ENCODE measurements at regions not wholly inside any gene's neighbourhood (a gene's known extent, or its start where the extent isn't known, plus 50 kb on each side); places are given as distances from the start of the nearest gene placed in this dataset.

DNA sequence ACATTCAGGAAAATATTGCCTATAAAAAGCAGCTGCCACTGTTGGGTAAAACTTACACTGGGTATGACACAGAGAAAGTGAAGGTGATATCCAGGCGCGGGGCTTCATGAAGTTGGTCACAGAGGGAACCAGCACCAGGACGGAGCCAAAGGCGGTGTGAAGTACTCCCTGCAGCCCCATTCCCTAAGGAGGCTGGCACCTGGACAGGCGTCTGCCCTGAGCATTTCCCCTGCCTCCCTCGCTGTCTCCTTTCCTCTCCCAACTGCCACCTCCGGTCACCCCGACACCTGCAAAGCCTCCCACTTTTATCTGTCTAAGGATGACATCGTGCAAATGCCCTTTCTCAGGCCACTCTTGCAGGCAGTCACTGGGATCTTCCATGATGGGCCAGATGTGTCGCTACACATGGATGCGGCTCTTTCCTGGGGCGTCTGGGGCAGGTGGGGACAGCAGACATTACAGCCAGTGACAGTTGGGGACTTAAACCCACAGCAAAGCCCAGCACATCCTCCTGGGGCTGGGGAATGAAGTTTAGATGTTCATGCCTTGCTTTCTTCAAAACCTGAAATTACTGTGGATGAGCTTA lies 367.7 kb upstream of the IRX4 start:
- DNase-seq: no peak
- ATAC-seq: no peak
- intact Hi-C loops (cut with micrococcal nuclease): no loop called here

DNA sequence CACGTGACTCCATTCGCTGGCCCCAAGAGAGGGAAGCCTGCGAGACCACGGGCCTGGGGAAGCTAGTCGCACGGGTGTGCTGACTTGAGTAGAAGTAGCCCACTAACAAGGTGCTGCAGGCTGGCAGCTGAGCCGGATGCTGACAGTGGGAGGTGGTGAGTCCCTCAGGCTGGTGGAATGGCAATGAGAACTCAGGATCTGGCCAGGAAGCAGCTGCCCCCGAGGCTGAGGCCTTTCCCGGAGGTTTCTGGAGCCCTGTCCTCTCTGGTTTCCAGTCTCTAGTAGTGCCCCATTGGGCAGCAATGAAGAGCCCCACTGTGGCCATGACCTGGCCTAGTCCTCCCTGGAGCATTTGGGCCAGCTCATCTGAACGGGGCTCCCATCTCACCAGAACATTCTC lies 366.7 kb upstream of the IRX4 start:
- intact Hi-C loops (cut with micrococcal nuclease): no loop called here
- ATAC-seq: no peak
- DNase-seq: no peak

DNA sequence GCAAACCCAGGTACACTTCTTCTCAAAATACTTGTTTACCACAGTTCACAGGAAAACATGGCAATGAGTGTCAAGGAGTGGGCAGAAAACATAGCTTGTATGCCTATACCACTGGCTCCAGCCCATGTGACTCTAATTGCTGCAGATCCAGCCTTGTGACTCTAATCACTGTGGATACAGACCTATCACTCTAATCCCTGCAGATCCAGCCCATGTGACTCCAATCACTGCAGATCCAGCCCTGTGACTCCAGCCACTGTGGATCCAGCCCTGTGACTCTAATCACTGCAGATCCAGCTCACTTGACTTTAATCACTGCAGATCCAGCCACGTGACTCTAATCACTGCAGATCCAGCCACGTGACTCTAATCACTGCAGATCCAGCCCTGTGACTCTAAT lies 366.3 kb upstream of the IRX4 start:
- no peak for DNase-seq
- no peak for ATAC-seq
- intact Hi-C loops (cut with micrococcal nuclease): no loop called here

DNA sequence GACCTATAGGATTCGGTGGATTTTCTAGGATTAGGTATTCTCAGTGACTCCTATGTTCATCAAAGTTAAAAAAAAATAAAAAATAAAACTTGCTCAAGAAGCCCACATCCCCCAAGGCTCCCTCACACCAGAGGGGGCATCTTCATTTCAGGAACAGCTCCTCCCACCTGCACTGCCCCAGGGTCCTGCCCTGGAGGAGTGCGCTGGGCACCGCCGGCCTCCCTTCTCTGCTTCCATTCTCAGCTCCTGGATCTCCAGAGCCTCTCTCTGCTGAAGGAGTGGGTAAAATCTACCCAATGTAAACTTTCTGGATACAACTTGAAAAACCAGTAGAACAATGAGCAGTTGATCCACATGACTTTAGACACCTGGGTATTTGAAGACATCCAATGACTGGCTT lies 359.8 kb upstream of the IRX4 start:
- ATAC-seq (no peak), DNase-seq (no peak)
- intact Hi-C loops (cut with micrococcal nuclease): no loop called here

DNA sequence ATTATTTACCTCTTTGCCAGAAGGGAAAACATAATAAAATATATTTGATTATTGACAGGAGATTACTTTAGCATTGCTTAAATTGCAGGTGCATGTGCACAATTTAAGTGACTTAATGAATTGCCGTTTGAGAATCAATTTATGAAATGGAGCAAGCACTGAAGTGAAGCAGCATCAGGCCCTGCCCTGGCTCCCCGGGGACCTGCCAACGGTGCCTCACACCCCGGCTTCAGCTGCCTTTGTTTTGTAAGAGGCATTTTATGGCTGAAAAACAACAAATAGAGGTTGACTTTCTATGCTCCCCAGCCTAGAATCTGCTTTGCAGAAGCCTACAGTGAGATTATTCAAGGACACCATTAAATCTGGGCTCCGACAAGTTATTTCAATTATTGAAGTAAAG lies 359.1 kb upstream of the IRX4 start:
- ATAC-seq (no peak), DNase-seq (no peak)
- intact Hi-C loops (cut with micrococcal nuclease): no loop called here

DNA sequence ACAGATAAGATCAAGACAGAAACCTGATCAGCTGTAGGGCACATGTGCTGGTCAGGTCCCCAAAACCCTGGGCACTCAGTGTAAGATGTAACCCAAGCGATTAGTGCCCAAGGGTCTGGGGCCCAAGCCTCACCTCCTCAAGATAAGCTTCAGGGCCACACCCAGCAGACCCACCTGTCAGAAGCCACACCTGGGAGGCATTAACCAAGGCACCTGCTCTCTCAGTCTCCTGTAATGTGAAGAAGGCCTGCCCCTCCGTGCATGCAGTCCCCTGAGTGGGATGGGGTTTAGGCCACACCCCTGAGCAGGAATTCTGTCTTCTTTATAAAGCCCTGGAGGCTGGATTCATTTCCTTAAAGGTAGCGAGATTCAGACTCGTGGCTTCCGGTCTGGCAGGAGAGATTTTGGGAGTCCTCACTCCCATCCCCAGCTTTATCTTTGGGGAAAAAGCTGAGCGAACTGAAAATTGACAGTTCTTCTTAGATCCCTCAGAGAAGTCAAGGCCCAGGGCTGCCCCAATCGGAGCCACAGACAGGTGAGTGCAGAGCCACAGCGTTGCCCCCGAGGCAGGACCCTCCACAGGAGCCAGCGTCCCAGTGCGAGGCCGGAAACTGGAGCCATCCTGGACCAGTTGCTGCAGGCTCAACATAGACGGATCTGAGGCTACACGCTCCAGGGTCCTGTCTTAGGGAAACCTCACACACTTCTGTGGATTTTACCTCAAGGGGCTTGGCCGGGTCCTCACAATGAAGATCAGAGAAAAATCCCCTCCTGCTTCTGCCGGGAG lies 357.6 kb upstream of the IRX4 start:
- intact Hi-C loops (cut with micrococcal nuclease): no loop called here
- no peak for ATAC-seq
- no peak for DNase-seq

DNA sequence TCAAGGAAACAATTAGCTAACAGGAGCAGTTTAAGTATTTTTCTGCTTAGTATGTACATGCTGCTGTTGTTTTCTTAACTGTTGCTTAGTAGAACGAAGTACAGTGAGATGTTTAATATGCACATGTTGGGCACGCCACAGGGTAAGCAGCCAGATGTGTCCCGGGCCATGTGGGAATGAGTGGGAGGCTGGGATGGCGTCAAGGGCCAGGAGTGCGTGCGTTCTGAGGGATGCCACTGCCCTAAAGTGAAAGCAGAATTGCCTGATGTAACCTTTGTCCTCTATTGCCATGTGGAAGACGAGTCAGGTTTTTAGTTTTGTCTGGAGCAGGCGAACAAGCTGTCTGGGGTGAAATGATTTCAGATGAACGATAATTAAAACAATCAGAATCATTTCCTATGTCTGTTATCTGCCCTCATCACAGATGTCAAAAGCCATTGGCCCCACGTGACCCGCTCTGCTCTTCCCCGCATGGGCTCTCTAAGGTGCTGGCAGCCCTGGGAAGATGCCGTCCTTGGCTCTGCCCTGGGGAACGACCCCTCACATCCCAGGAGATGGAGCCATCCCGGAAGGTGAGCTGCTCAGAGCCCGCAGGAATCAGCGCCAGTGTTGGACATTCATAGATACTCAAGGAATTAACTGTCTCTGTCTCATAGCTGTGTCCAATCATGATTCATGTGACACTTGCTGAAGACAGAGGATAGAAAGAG lies 356.6 kb upstream of the IRX4 start:
- ATAC-seq: no peak
- intact Hi-C loops (cut with micrococcal nuclease): no loop called here
- no peak for DNase-seq

DNA sequence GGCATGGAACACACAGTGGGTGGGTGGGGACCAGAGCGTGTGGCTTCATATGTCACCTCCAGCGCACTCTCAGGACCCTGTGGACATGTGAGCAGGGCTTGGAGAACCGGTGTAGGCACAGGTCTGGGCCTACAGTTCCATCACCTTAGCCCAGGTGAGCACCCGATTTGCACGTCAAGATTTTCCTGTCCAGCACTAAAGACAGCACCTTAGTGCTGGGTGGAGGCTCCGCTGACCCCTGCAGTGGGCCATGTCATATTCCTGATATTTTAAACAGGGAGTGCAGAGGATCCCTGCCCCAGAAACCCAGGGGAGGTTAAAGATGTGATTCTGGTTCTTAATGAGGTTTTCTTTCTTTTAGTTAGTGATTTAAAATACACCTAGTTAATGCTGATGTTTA lies 356.0 kb upstream of the IRX4 start:
- DNase-seq (no peak), ATAC-seq (no peak)

DNA sequence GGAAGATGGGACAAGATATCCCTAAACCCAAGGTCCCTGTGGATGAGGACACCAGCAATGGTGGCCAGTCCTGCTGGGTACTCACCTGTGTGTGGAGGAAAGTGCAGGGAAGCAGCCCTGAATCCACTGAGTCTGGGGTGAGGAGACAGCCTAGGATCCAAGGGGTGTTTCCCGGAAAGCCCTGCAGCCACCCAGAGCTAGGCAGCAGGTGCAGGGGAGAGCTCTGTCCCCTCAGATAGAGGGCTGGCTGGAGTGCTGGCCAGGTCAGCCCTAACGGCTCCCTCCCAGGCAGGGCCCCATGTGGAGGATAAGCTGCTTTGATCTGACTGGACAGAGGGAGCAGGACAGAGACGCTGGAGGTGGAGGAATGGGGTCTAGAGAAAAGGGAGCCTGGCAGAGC lies 344.7 kb upstream of the IRX4 start:
- no peak for DNase-seq
- ATAC-seq: no peak
- intact Hi-C loops (cut with micrococcal nuclease): no loop called here

More for the DNA sequence above, 356.0 kb upstream of the IRX4 start:
- intact Hi-C loops (cut with micrococcal nuclease): no loop called here

DNA sequence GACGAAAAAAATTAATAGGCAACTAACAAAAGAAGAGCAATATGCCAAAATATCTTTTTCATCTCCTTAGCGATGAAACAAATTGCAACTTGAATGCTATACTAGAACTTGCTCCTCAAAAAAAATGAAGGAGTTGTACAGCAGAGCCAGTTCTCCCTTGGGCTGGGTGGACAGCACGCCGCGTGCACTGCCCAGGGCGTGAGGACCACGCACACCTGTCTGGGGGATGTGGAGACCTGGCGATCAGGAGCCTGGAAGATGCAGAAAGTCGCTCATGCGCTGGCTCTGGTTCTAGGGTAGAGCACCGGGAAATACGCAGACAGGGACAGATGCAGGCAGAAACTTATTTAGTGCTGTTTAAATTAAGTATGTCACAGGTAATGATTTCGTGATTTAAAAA lies 342.0 kb upstream of the IRX4 start:
- ATAC-seq: no peak
- intact Hi-C loops (cut with micrococcal nuclease): no loop called here
- DNase-seq: no peak

DNA sequence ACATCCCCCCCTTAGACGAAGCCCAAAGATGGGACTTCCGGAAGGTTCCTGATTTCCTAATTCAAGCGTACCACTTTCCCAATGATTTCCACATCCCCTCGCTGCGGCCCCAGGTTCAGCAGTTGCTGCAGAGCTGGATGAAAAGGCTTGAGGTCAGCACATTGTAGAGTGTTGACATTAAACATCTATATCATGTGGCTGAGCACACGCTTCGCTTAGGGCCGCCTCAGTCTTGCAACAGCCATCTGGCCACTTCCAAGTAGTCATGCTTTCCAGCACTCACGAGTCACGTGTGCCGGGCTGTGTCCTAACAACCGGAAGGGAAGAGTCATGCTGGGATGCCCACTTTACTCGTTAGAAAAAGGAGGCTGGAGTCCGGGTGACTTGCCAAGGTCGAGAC lies 340.6 kb upstream of the IRX4 start:
- DNase-seq: no peak
- intact Hi-C loops (cut with micrococcal nuclease): no loop called here
- ATAC-seq: no peak

DNA sequence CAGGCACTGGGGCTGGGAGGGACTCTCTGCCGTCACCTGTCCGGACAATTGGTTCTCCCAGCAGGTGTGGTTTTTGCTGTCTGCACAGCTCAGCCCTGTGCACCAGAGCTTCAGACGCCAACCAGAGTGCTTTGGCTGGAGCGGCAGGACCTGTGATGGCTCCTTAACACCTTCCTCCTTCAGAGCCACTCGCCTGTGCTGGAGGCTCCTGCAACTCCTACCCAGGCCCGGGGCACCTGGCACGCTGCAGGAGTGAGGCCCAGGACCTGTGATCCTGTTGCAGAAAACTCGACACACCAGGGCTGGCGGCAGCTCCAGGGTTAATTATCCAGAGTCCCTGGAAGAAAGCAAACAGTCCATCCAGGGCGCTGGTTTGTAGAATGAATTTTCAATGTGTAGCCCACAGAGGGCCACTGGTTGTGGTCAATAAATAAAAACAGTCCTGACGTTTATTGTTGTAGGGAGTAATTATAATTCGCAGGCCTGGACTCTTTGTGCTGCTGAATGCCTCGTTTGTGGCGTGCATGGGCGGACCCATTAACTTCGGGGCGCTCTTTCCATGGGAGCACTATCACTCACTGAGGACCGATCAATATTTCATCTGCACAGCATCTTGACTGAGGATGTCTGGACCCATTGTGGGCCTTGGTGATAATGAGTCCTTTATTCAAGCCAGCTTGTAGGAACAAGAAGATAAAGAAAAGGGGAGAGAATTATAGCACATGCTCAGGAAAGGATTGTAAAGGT lies 339.7 kb upstream of the IRX4 start:
- ATAC-seq: no peak

DNA sequence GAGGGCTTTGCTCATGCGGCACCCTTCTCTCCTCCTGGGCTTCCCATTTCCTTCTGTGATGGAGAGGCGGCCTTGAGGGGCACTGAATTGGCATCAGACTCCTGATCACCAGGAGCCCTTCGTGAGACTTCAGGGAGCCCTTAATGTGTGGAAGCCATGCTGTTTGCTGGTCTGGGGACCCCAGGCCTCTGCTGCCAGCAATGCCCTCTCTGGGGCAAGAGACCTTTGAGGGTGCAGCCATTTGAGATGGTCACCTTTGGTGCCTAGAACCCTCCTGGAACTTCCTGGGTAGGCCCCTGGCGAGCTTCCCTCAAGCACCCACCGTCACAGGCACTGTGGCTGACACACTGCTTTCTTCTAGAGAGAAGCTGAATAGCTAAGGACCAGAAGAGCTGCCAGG lies 338.7 kb upstream of the IRX4 start:
- intact Hi-C loops (cut with micrococcal nuclease): no loop called here
- ATAC-seq: no peak

More for the DNA sequence above, 339.7 kb upstream of the IRX4 start:
- intact Hi-C loops (cut with micrococcal nuclease): no loop called here
- no peak for DNase-seq

DNA sequence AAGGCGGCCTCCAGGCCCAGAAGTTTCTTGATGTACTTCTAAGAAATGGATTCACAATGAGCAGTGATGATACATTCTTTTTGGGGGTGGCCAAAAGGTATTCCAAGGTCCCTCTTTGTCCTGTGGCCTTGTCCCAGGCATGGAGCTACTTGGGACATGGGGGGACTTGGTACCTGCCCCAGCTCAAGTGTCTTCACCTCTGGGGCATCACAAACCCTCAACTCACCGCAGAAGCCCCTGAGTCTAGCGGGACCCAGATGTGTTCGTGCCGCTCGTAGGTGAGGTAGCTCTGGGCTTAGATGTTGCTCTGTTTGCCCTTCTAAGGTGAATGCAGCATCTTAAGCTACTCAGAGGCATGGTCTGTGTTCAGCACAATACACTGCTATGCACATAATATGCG lies 338.0 kb upstream of the IRX4 start:
- intact Hi-C loops (cut with micrococcal nuclease): no loop called here
- ATAC-seq (no peak), DNase-seq (no peak)

More for the DNA sequence above, 338.7 kb upstream of the IRX4 start:
- no peak for DNase-seq

DNA sequence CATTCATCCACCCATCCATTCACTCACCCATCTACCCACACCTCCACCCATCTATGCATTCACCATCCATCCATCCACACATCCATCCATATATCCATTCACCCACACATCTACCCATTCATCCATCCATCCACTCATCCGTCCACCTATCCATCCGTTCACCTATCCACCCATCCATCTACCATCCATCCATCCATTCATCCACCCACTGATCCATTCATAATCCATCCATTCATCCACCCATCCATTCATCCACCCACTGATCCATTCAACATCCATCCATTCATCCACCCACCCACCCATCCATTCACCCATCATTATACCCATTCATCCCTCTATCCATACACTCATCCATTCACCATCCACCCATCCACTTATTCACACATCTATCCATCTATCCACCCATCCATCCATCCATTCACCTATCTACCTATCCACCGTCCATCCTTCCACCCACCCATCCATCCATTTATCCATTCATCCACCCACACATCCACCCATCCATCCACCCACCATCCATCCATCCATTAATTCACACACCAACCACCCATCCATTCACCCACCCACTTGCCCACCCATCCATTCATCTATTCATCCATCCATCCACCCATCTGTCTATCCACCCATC lies 336.5 kb upstream of the IRX4 start:
- ATAC-seq (no peak), DNase-seq (no peak)
- intact Hi-C loops (cut with micrococcal nuclease): no loop called here

DNA sequence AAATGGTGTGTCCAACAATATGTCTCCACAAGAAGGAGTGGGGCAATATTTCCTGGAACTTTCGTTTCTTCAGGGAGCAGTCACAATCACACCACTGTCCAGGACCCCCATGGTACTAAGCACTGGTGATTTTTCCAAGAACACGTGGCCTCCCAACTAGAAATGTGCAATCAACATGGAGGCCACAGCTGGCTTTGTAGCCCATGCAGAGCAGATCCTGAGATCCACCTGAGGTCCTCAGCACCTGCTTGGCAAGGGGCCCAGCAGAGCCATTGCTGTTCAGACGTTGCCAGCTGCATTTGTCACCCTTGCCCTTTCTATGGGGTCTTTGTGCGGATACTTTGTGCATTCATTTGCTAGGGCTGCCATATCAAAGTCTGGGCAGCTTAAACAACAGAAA lies 334.5 kb upstream of the IRX4 start:
- DNase-seq: no peak
- intact Hi-C loops (cut with micrococcal nuclease): no loop called here
- no peak for ATAC-seq

DNA sequence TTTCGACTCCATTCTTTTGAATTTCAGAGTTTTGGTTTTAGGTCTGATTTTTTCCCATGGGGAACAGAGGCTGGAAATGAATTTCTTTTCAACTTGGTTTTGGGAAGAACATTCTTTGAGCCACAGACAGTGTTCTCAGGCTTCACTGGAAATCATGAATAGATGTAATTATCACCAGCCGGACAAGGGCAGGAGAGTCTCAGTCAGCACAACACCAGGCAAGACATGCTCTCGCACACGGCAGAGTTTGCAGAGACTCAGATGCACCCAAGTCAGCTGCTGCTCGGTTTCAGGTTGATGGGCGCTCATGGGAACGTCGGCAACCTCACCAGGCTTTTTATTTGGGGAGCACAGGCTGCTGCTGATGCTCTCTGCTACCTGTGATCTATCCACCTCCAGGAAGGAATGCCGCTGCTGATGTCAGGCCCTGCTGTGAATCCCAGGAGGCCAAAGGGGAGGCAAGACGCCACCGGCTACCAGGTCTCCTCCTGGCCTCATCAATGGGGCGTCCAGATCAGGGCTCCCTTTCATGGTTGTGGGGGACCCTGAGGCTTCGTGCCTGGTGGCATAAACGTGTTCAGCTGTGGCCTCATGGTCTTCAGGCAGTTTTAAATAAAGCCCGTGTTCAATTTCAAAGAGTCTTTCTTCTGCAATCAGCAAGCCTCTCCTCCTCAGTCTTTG lies 332.3 kb upstream of the IRX4 start:
- intact Hi-C loops (cut with micrococcal nuclease): no loop called here
- DNase-seq: no peak
- ATAC-seq: no peak

DNA sequence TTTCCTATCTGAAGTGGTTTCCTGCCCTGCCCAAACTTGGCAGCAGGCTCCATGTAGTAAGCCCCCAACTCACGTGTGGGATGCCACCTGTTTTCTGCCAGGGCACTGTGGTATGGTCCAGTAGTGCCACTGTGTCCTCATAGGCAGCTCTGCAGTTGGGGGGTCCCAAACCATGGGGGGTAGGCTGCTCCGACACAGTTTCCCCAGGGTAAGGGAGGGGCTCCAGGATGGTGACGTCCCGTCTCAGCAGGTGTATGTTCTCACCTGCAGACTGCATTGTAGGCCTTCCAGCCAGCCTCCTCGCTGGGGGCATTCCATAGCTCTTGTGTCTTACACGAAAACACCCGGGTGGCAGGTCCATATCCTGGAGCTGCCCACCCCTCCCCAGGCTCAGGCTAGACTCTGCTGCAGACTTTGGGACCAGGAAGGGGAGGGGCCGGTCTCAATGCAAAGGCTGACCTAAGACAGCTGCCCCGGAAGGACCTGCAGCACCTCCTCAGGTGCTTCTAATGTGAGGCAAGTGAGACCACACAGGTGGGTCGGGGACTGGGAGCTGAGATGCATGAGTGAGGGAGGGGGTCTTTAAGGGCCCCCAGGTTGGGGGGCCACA lies 330.5 kb upstream of the IRX4 start:
- DNase-seq (no peak), ATAC-seq (no peak)
- intact Hi-C loops (cut with micrococcal nuclease): no loop called here

DNA sequence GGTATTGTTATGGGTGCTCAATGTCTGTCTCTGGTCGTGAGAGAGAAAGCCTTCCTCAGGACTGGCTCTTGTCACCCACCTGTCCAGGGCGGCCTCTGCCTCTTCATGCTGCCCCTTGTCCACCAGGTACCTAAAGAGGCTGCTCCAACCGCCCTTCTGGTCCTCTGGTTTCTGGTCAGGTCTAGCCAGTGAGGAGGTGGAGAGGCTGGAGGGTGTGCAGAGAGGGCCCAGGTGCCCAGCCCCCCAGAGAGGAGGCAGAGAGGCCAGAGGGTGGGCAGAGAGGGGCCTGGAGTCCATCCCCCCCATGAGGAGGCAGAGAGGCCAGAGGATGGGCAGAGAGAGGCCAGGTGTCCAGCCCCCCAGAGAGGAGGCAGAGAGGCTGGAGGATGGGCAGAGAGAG lies 329.8 kb upstream of the IRX4 start:
- no peak for DNase-seq
- intact Hi-C loops (cut with micrococcal nuclease): no loop called here
- ATAC-seq: no peak
